RPMI8226 (cell line): ENCODE measurements at regions not wholly inside any gene's neighbourhood (a gene's known extent, or its start where the extent isn't known, plus 50 kb on each side); places are given as distances from the start of the nearest gene placed in this dataset.
"Not testable (repeated sequence)": the region's sequence is repeated elsewhere in the genome, so short reads cannot be mapped to it uniquely, and the experiment has no call there.

ENCODE experiments used
- DNase-seq: peaks from one replicate; pipeline ENCODE4 v3.0.0-alpha.2; 2015

- DNase-seq, result no peak
Observed at GRCh38 chr6:6993503-6994237, 114.1 kb upstream of the RREB1 start.

GRCh38 chr6:6994796-6995195 lies 113.0 kb upstream of the RREB1 start:
- DNase-seq, result no peak

- DNase-seq, result no peak
Observed at GRCh38 chr6:6995328-6995727, 112.4 kb upstream of the RREB1 start.

GRCh38 chr6:6996124-6996523 lies 111.6 kb upstream of the RREB1 start:
- no peak for DNase-seq

GRCh38 chr6:6997263-6998193 lies 110.2 kb upstream of the RREB1 start:
- DNase-seq, result no peak

- DNase-seq, result no peak
Observed at GRCh38 chr6:6998194-6998569, 109.6 kb upstream of the RREB1 start.

GRCh38 chr6:7000825-7001777 lies 106.7 kb upstream of the RREB1 start:
- no peak for DNase-seq

- DNase-seq, result no peak
Observed at GRCh38 chr6:7003041-7003440, 104.7 kb upstream of the RREB1 start.

GRCh38 chr6:7004581-7005297 lies 103.0 kb upstream of the RREB1 start:
- DNase-seq, result no peak

- DNase-seq, result no peak
Observed at GRCh38 chr6:7006515-7007191, 101.1 kb upstream of the RREB1 start.

- DNase-seq, result no peak
Observed at GRCh38 chr6:7008451-7008988, 99.2 kb upstream of the RREB1 start.

GRCh38 chr6:7016226-7016625 lies 91.5 kb upstream of the RREB1 start:
- DNase-seq, result no peak

- no peak for DNase-seq
Observed at GRCh38 chr6:7021301-7021700, 86.5 kb upstream of the RREB1 start.

- no peak for DNase-seq
Observed at GRCh38 chr6:7025861-7026260, 81.9 kb upstream of the RREB1 start.

GRCh38 chr6:7028963-7029362 lies 78.8 kb upstream of the RREB1 start:
- DNase-seq, result not testable (repeated sequence)

GRCh38 chr6:7030968-7031367 lies 76.8 kb upstream of the RREB1 start:
- DNase-seq, result not testable (repeated sequence)

GRCh38 chr6:7033202-7033601 lies 74.6 kb upstream of the RREB1 start:
- DNase-seq, result peak; percentile 91

GRCh38 chr6:7034055-7034454 lies 73.7 kb upstream of the RREB1 start:
- DNase-seq, result peak; percentile 38

- peak; percentile 97 for DNase-seq
Observed at GRCh38 chr6:7035837-7036249, 71.9 kb upstream of the RREB1 start.

- DNase-seq, result no peak
Observed at GRCh38 chr6:7041511-7042026, 66.2 kb upstream of the RREB1 start.

- DNase-seq, result no peak
Observed at GRCh38 chr6:7042056-7042653, 65.6 kb upstream of the RREB1 start.
